ENCODE measurements at regions not wholly inside any gene's neighbourhood (a gene's known extent, or its start where the extent isn't known, plus 50 kb on each side); places are given as distances from the start of the nearest gene placed in this dataset.

- H2AFZ ChIP-seq (ENCODE audit: low read depth, low read length, poor library complexity, severe bottlenecking), result no peak overlapping the region
- H3K9ac ChIP-seq (ENCODE audit: low read length), result no peak overlapping the region
- POLR2A ChIA-PET, result no interaction called here
- H3K9me3 ChIP-seq (ENCODE audit: control insufficient read depth in 1 of 2, insufficient read depth in 1 of 2, low read depth in 1 of 2, low read length in 2 of 2), result no peaks in the 10 kb centered on the region
- RAD21 ChIA-PET (ENCODE audit: low non-redundant PET in 1 of 2, low total read pairs in 2 of 2, uncharacterized antibody in 2 of 2, unreplicated experiment in 2 of 2), result no interaction called here
- no peak overlapping the region for H3K27ac ChIP-seq (ENCODE audit: low read depth, low read length)
- ATAC-seq (no peak), DNase-seq (ENCODE audit: low read depth, low spot score) (no peak)
- no peaks in the 10 kb centered on the region for H3K27me3 ChIP-seq (ENCODE audit: insufficient read depth, low read length)
- no peaks in the 10 kb centered on the region for H3K9me2 ChIP-seq (ENCODE audit: insufficient read depth)
- H3K4me3 ChIP-seq (replicated peaks in 1 of 2; ENCODE audit: low read depth in 1 of 2, low read length in 2 of 2), result no peak overlapping the region
- CTCF ChIA-PET, result no interaction called here
- intact Hi-C loops (cut with micrococcal nuclease), result no loop called here
- no peaks in the 10 kb centered on the region for H3K79me2 ChIP-seq (ENCODE audit: insufficient read depth, low read length)
- H3K4me1 ChIP-seq (ENCODE audit: control insufficient read depth in 1 of 2, insufficient read depth in 2 of 2, low read length in 2 of 2), result no peaks in the 10 kb centered on the region
- TF ChIP-seq POLR2A (IDR thresholded peaks at IDR 0.05; ENCODE audit: borderline replicate concordance, extremely low read depth, insufficient read depth, insufficient read length) (no peak), REST (IDR thresholded peaks at IDR 0.05; ENCODE audit: low read depth) (no peak), SP1 (IDR thresholded peaks at IDR 0.05; ENCODE audit: low read depth) (no peak), EZH2 (IDR thresholded peaks at IDR 0.05) (no peak), YY1 (IDR thresholded peaks at IDR 0.05; ENCODE audit: extremely low read depth, insufficient replicate concordance, low read depth, low read length) (no peak)
- H3K36me3 ChIP-seq (ENCODE audit: control insufficient read depth in 1 of 2, insufficient read depth in 2 of 2, low read length in 2 of 2), result no peaks in the 10 kb centered on the region
- no peak overlapping the region for H3K4me2 ChIP-seq (ENCODE audit: low read length)
- H4K20me1 ChIP-seq (ENCODE audit: insufficient read depth), result no peaks in the 10 kb centered on the region
- no TSS peak for BruUV-seq (replicated peaks)
Measured at GRCh38 chr11:109033627-109034338, 368.9 kb downstream of the DDX10 start.

GRCh38 chr11:109034339-109034696 is 369.4 kb downstream of the DDX10 start:
- Histone ChIP-seq H3K4me1 (ENCODE audit: control insufficient read depth in 1 of 2, insufficient read depth in 2 of 2, low read length in 2 of 2) (no peaks in the 10 kb centered on the region), H3K79me2 (ENCODE audit: insufficient read depth, low read length) (no peaks in the 10 kb centered on the region), H3K27ac (ENCODE audit: low read depth, low read length) (no peak overlapping the region), H3K9ac (ENCODE audit: low read length) (no peak overlapping the region), H3K4me3 (replicated peaks in 1 of 2; ENCODE audit: low read depth in 1 of 2, low read length in 2 of 2) (no peak overlapping the region), H3K27me3 (ENCODE audit: insufficient read depth, low read length) (no peaks in the 10 kb centered on the region), H3K9me3 (ENCODE audit: control insufficient read depth in 1 of 2, insufficient read depth in 1 of 2, low read depth in 1 of 2, low read length in 2 of 2) (no peaks in the 10 kb centered on the region), H4K20me1 (ENCODE audit: insufficient read depth) (no peaks in the 10 kb centered on the region), H3K4me2 (ENCODE audit: low read length) (no peak overlapping the region), H3K9me2 (ENCODE audit: insufficient read depth) (no peaks in the 10 kb centered on the region), H2AFZ (ENCODE audit: low read depth, low read length, poor library complexity, severe bottlenecking) (no peak overlapping the region), H3K36me3 (ENCODE audit: control insufficient read depth in 1 of 2, insufficient read depth in 2 of 2, low read length in 2 of 2) (no peaks in the 10 kb centered on the region)
- no peak for ATAC-seq
- POLR2A ChIA-PET, result no interaction called here
- RAD21 ChIA-PET (ENCODE audit: low non-redundant PET in 1 of 2, low total read pairs in 2 of 2, uncharacterized antibody in 2 of 2, unreplicated experiment in 2 of 2), result no interaction called here
- CTCF ChIA-PET, result no interaction called here
- BruUV-seq (replicated peaks), result no TSS peak
- DNase-seq (ENCODE audit: low read depth, low spot score), result no peak
- intact Hi-C loops (cut with micrococcal nuclease), result no loop called here
- TF ChIP-seq CEBPB (IDR thresholded peaks at IDR 0.05; ENCODE audit: low read depth), result no peak
- TF ChIP-seq POLR2A (IDR thresholded peaks at IDR 0.05; ENCODE audit: borderline replicate concordance, extremely low read depth, insufficient read depth, insufficient read length), result no peak
- TF ChIP-seq JUND (IDR thresholded peaks at IDR 0.05), result no peak
- no peak for TF ChIP-seq ATF3 (IDR thresholded peaks at IDR 0.05)
- TF ChIP-seq, protein P1, sequence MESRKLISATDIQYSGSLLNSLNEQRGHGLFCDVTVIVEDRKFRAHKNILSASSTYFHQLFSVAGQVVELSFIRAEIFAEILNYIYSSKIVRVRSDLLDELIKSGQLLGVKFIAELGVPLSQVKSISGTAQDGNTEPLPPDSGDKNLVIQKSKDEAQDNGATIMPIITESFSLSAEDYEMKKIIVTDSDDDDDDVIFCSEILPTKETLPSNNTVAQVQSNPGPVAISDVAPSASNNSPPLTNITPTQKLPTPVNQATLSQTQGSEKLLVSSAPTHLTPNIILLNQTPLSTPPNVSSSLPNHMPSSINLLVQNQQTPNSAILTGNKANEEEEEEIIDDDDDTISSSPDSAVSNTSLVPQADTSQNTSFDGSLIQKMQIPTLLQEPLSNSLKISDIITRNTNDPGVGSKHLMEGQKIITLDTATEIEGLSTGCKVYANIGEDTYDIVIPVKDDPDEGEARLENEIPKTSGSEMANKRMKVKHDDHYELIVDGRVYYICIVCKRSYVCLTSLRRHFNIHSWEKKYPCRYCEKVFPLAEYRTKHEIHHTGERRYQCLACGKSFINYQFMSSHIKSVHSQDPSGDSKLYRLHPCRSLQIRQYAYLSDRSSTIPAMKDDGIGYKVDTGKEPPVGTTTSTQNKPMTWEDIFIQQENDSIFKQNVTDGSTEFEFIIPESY (IDR thresholded peaks at IDR 0.05; ENCODE audit: extremely low read depth, insufficient replicate concordance, low read length), result no peak
- TF ChIP-seq ELF1 (IDR thresholded peaks at IDR 0.05; ENCODE audit: borderline replicate concordance, low read depth), result no peak
- TF ChIP-seq RAD21 (IDR thresholded peaks at IDR 0.05; ENCODE audit: low read depth), result no peak
- TF ChIP-seq YY1 (IDR thresholded peaks at IDR 0.05; ENCODE audit: extremely low read depth, insufficient replicate concordance, low read depth, low read length), result no peak
- TF ChIP-seq TCF7L2 (IDR thresholded peaks at IDR 0.05; ENCODE audit: borderline replicate concordance, extremely low read depth, insufficient read depth, insufficient read length), result no peak
- no peak for TF ChIP-seq MAX (IDR thresholded peaks at IDR 0.05)
- no peak for TF ChIP-seq FOSL1 (IDR thresholded peaks at IDR 0.05; ENCODE audit: low read depth)
- TF ChIP-seq SP1 (IDR thresholded peaks at IDR 0.05; ENCODE audit: low read depth), result no peak
